ENCODE measurements at regions not wholly inside any gene's neighbourhood (a gene's known extent, or its start where the extent isn't known, plus 50 kb on each side); places are given as distances from the start of the nearest gene placed in this dataset.

- Histone ChIP-seq H3K27me3 (ENCODE audit: control insufficient read depth in 5 of 5, insufficient read depth in 4 of 5, low read length in 5 of 5) (peaks cover 0 to 2% (median 0%) of the 10 kb centered on the region in 5 donors), H3K9ac (ENCODE audit: low read length in 5 of 5) (no peak overlapping the region), H3K27ac (ENCODE audit: low read depth, low read length) (no peak overlapping the region), H3K9me3 (ENCODE audit: control insufficient read depth in 5 of 5, low read length in 5 of 5) (no peaks in the 10 kb centered on the region), H3K4me3 (ENCODE audit: low read depth in 1 of 5, low read length in 5 of 5) (no peak overlapping the region), H3K4me1 (ENCODE audit: control insufficient read depth in 5 of 5, insufficient read depth in 5 of 5, low read length in 5 of 5) (peaks cover 0 to 25% (median 20%) of the 10 kb centered on the region in 5 donors), H3K36me3 (ENCODE audit: control insufficient read depth in 5 of 5, insufficient read depth in 5 of 5, low read length in 5 of 5) (no peaks in the 10 kb centered on the region)
Observed at GRCh38 chr5:159783726-159784247, 132.5 kb upstream of the ADRA1B start.

GRCh38 chr5:159784993-159785392, 131.3 kb upstream of the ADRA1B start:
- peaks cover 3 to 33% (median 26%) of the 10 kb centered on the region in 5 donors for H3K4me1 ChIP-seq (ENCODE audit: control insufficient read depth in 5 of 5, insufficient read depth in 5 of 5, low read length in 5 of 5)
- no peak overlapping the region for H3K9ac ChIP-seq (ENCODE audit: low read length in 5 of 5)
- H3K27ac ChIP-seq (ENCODE audit: low read depth, low read length): no peak overlapping the region
- peaks cover 0 to 2% (median 0%) of the 10 kb centered on the region in 5 donors for H3K27me3 ChIP-seq (ENCODE audit: control insufficient read depth in 5 of 5, insufficient read depth in 4 of 5, low read length in 5 of 5)
- no peak overlapping the region for H3K4me3 ChIP-seq (ENCODE audit: low read depth in 1 of 5, low read length in 5 of 5)
- H3K9me3 ChIP-seq (ENCODE audit: control insufficient read depth in 5 of 5, low read length in 5 of 5): no peaks in the 10 kb centered on the region
- H3K36me3 ChIP-seq (ENCODE audit: control insufficient read depth in 5 of 5, insufficient read depth in 5 of 5, low read length in 5 of 5): no peaks in the 10 kb centered on the region

- Histone ChIP-seq H3K4me3 (ENCODE audit: low read depth in 1 of 5, low read length in 5 of 5) (no peak overlapping the region), H3K27ac (ENCODE audit: low read depth, low read length) (no peak overlapping the region), H3K27me3 (ENCODE audit: control insufficient read depth in 5 of 5, insufficient read depth in 4 of 5, low read length in 5 of 5) (peaks cover 0 to 2% (median 0%) of the 10 kb centered on the region in 5 donors), H3K4me1 (ENCODE audit: control insufficient read depth in 5 of 5, insufficient read depth in 5 of 5, low read length in 5 of 5) (peaks cover 3 to 33% (median 26%) of the 10 kb centered on the region in 5 donors), H3K9me3 (ENCODE audit: control insufficient read depth in 5 of 5, low read length in 5 of 5) (no peaks in the 10 kb centered on the region), H3K9ac (ENCODE audit: low read length in 5 of 5) (no peak overlapping the region), H3K36me3 (ENCODE audit: control insufficient read depth in 5 of 5, insufficient read depth in 5 of 5, low read length in 5 of 5) (no peaks in the 10 kb centered on the region)
Observed at GRCh38 chr5:159785656-159786055, 130.6 kb upstream of the ADRA1B start.

GRCh38 chr5:159786201-159786600, 130.1 kb upstream of the ADRA1B start:
- Histone ChIP-seq H3K4me1 (ENCODE audit: control insufficient read depth in 5 of 5, insufficient read depth in 5 of 5, low read length in 5 of 5) (peaks cover 3 to 33% (median 26%) of the 10 kb centered on the region in 5 donors), H3K27me3 (ENCODE audit: control insufficient read depth in 5 of 5, insufficient read depth in 4 of 5, low read length in 5 of 5) (peaks cover 0 to 2% (median 0%) of the 10 kb centered on the region in 5 donors), H3K27ac (ENCODE audit: low read depth, low read length) (no peak overlapping the region)

GRCh38 chr5:159786901-159787691, 129.2 kb upstream of the ADRA1B start:
- H3K27me3 ChIP-seq (ENCODE audit: control insufficient read depth in 5 of 5, insufficient read depth in 4 of 5, low read length in 5 of 5): peaks cover 0 to 2% (median 0%) of the 10 kb centered on the region in 5 donors
- H3K4me3 ChIP-seq (ENCODE audit: low read depth in 1 of 5, low read length in 5 of 5): no peak overlapping the region
- H3K27ac ChIP-seq (ENCODE audit: low read depth, low read length): no peak overlapping the region
- no peak overlapping the region for H3K9ac ChIP-seq (ENCODE audit: low read length in 5 of 5)
- H3K9me3 ChIP-seq (ENCODE audit: control insufficient read depth in 5 of 5, low read length in 5 of 5): no peaks in the 10 kb centered on the region
- peaks cover 3 to 33% (median 26%) of the 10 kb centered on the region in 5 donors for H3K4me1 ChIP-seq (ENCODE audit: control insufficient read depth in 5 of 5, insufficient read depth in 5 of 5, low read length in 5 of 5)
- no peaks in the 10 kb centered on the region for H3K36me3 ChIP-seq (ENCODE audit: control insufficient read depth in 5 of 5, insufficient read depth in 5 of 5, low read length in 5 of 5)

More at GRCh38 chr5:159786201-159786600, 130.1 kb upstream of the ADRA1B start:
- H3K4me3 ChIP-seq (ENCODE audit: low read depth in 1 of 5, low read length in 5 of 5): no peak overlapping the region
- H3K9me3 ChIP-seq (ENCODE audit: control insufficient read depth in 5 of 5, low read length in 5 of 5): no peaks in the 10 kb centered on the region
- no peak overlapping the region for H3K9ac ChIP-seq (ENCODE audit: low read length in 5 of 5)
- no peaks in the 10 kb centered on the region for H3K36me3 ChIP-seq (ENCODE audit: control insufficient read depth in 5 of 5, insufficient read depth in 5 of 5, low read length in 5 of 5)

- no peak overlapping the region for H3K9ac ChIP-seq (ENCODE audit: low read length in 5 of 5)
- no peak overlapping the region for H3K4me3 ChIP-seq (ENCODE audit: low read depth in 1 of 5, low read length in 5 of 5)
- H3K9me3 ChIP-seq (ENCODE audit: control insufficient read depth in 5 of 5, low read length in 5 of 5): no peaks in the 10 kb centered on the region
- H3K27ac ChIP-seq (ENCODE audit: low read depth, low read length): no peak overlapping the region
- H3K27me3 ChIP-seq (ENCODE audit: control insufficient read depth in 5 of 5, insufficient read depth in 4 of 5, low read length in 5 of 5): peaks cover 0 to 2% (median 0%) of the 10 kb centered on the region in 5 donors
- peaks cover 3 to 33% (median 26%) of the 10 kb centered on the region in 5 donors for H3K4me1 ChIP-seq (ENCODE audit: control insufficient read depth in 5 of 5, insufficient read depth in 5 of 5, low read length in 5 of 5)
- no peaks in the 10 kb centered on the region for H3K36me3 ChIP-seq (ENCODE audit: control insufficient read depth in 5 of 5, insufficient read depth in 5 of 5, low read length in 5 of 5)
Observed at GRCh38 chr5:159787837-159788236, 128.4 kb upstream of the ADRA1B start.

GRCh38 chr5:159788835-159789331, 127.4 kb upstream of the ADRA1B start:
- Histone ChIP-seq H3K9ac (ENCODE audit: low read length in 5 of 5) (no peak overlapping the region), H3K4me3 (ENCODE audit: low read depth in 1 of 5, low read length in 5 of 5) (no peak overlapping the region), H3K36me3 (ENCODE audit: control insufficient read depth in 5 of 5, insufficient read depth in 5 of 5, low read length in 5 of 5) (no peaks in the 10 kb centered on the region), H3K27me3 (ENCODE audit: control insufficient read depth in 5 of 5, insufficient read depth in 4 of 5, low read length in 5 of 5) (peaks cover 0 to 2% (median 0%) of the 10 kb centered on the region in 5 donors), H3K4me1 (ENCODE audit: control insufficient read depth in 5 of 5, insufficient read depth in 5 of 5, low read length in 5 of 5) (peaks cover 3 to 33% (median 26%) of the 10 kb centered on the region in 5 donors), H3K27ac (ENCODE audit: low read depth, low read length) (no peak overlapping the region), H3K9me3 (ENCODE audit: control insufficient read depth in 5 of 5, low read length in 5 of 5) (no peaks in the 10 kb centered on the region)

GRCh38 chr5:159792180-159792579, 124.1 kb upstream of the ADRA1B start:
- no peaks in the 10 kb centered on the region for H3K36me3 ChIP-seq (ENCODE audit: control insufficient read depth in 5 of 5, insufficient read depth in 5 of 5, low read length in 5 of 5)
- no peak overlapping the region for H3K9ac ChIP-seq (ENCODE audit: low read length in 5 of 5)
- no peaks in the 10 kb centered on the region for H3K9me3 ChIP-seq (ENCODE audit: control insufficient read depth in 5 of 5, low read length in 5 of 5)
- no peaks in the 10 kb centered on the region for H3K27me3 ChIP-seq (ENCODE audit: control insufficient read depth in 5 of 5, insufficient read depth in 4 of 5, low read length in 5 of 5)
- H3K27ac ChIP-seq (ENCODE audit: low read depth, low read length): no peak overlapping the region
- H3K4me3 ChIP-seq (ENCODE audit: low read depth in 1 of 5, low read length in 5 of 5): no peak overlapping the region
- peaks cover 3 to 21% (median 19%) of the 10 kb centered on the region in 5 donors for H3K4me1 ChIP-seq (ENCODE audit: control insufficient read depth in 5 of 5, insufficient read depth in 5 of 5, low read length in 5 of 5)

GRCh38 chr5:159797261-159797970, 118.9 kb upstream of the ADRA1B start:
- no peak overlapping the region for H3K9ac ChIP-seq (ENCODE audit: low read length in 5 of 5)
- no peak overlapping the region for H3K4me3 ChIP-seq (ENCODE audit: low read depth in 1 of 5, low read length in 5 of 5)
- H3K9me3 ChIP-seq (ENCODE audit: control insufficient read depth in 5 of 5, low read length in 5 of 5): no peaks in the 10 kb centered on the region
- peaks cover 0 to 3% (median 0%) of the 10 kb centered on the region in 5 donors for H3K4me1 ChIP-seq (ENCODE audit: control insufficient read depth in 5 of 5, insufficient read depth in 5 of 5, low read length in 5 of 5)
- no peaks in the 10 kb centered on the region for H3K27me3 ChIP-seq (ENCODE audit: control insufficient read depth in 5 of 5, insufficient read depth in 4 of 5, low read length in 5 of 5)
- H3K36me3 ChIP-seq (ENCODE audit: control insufficient read depth in 5 of 5, insufficient read depth in 5 of 5, low read length in 5 of 5): no peaks in the 10 kb centered on the region
- no peak overlapping the region for H3K27ac ChIP-seq (ENCODE audit: low read depth, low read length)

GRCh38 chr5:159799701-159800100, 116.6 kb upstream of the ADRA1B start:
- no peaks in the 10 kb centered on the region for H3K27me3 ChIP-seq (ENCODE audit: control insufficient read depth in 5 of 5, insufficient read depth in 4 of 5, low read length in 5 of 5)
- H3K9ac ChIP-seq (ENCODE audit: low read length in 5 of 5): no peak overlapping the region
- peaks cover 0 to 5% (median 0%) of the 10 kb centered on the region in 5 donors for H3K4me1 ChIP-seq (ENCODE audit: control insufficient read depth in 5 of 5, insufficient read depth in 5 of 5, low read length in 5 of 5)
- no peak overlapping the region for H3K4me3 ChIP-seq (ENCODE audit: low read depth in 1 of 5, low read length in 5 of 5)
- no peaks in the 10 kb centered on the region for H3K9me3 ChIP-seq (ENCODE audit: control insufficient read depth in 5 of 5, low read length in 5 of 5)
- no peaks in the 10 kb centered on the region for H3K36me3 ChIP-seq (ENCODE audit: control insufficient read depth in 5 of 5, insufficient read depth in 5 of 5, low read length in 5 of 5)
- H3K27ac ChIP-seq (ENCODE audit: low read depth, low read length): no peak overlapping the region

Measured in subcutaneous abdominal adipose tissue (tissue), 5 donors.